ENCODE measurements at regions not wholly inside any gene's neighbourhood (a gene's known extent, or its start where the extent isn't known, plus 50 kb on each side); places are given as distances from the start of the nearest gene placed in this dataset.

GRCh38 chr6:30009113-30009512, 52.0 kb upstream of the POLR1H start:
- no peak overlapping the region for H3K27ac ChIP-seq (ENCODE audit: low read length)
- POLR2A ChIA-PET: no interaction called here

More at GRCh38 chr6:30009113-30009512, 52.0 kb upstream of the POLR1H start:
- no peak for TF ChIP-seq CTCF (IDR thresholded peaks at IDR 0.05)
- no peak for TF ChIP-seq SIN3A (IDR thresholded peaks at IDR 0.05; ENCODE audit: borderline replicate concordance, insufficient read depth, low read depth, low read length)
- TF ChIP-seq POLR2AphosphoS5 (IDR thresholded peaks at IDR 0.05; ENCODE audit: low read depth, low read length): no peak
- TF ChIP-seq REST (IDR thresholded peaks at IDR 0.05; ENCODE audit: insufficient read depth in 1 of 2, low read depth in 2 of 2, low read length in 1 of 2): no peak
- TF ChIP-seq TCF7L2 (IDR thresholded peaks at IDR 0.05; ENCODE audit: low read depth, low read length): no peak
- ATAC-seq (no peak), DNase-seq (ENCODE audit: low read depth, low spot score) (no peak)
- BruUV-seq (replicated peaks): no TSS peak
- Histone ChIP-seq H3K4me1 (ENCODE audit: control insufficient read depth, insufficient read depth, low read length) (no peaks in the 10 kb centered on the region; the same call in 1 of the 2 replicates), H3K9me3 (ENCODE audit: control insufficient read depth, insufficient read depth, low read depth, low read length) (no peaks in the 10 kb centered on the region), H3K27me3 (ENCODE audit: control insufficient read depth, insufficient read depth, low read length) (peaks cover 3% of the 10 kb centered on the region; the same call in 1 of the 2 replicates), H3K4me3 (ENCODE audit: low read depth in 2 of 2, low read length in 2 of 2) (no peak overlapping the region), H3K36me3 (ENCODE audit: control insufficient read depth, insufficient read depth, low read length) (no peaks in the 10 kb centered on the region)
- CTCF ChIA-PET: no interaction called here
- intact Hi-C loops (cut with micrococcal nuclease; ENCODE audit: unreplicated experiment): loop anchor here (10.0 kb wide), 1 partner anchor 274 kb away; no protein-coding TSS in a partner anchor
- in situ Hi-C loops (cut with HindIII; ENCODE audit: low pct_unique_long_range_greater_than_20kb, low sequenced_read_pairs): no loop called here
